H9 (cell line): ENCODE measurements at regions not wholly inside any gene's neighbourhood (a gene's known extent, or its start where the extent isn't known, plus 50 kb on each side); places are given as distances from the start of the nearest gene placed in this dataset.

ENCODE experiments used
- DNase-seq: peaks from one replicate; pipeline ENCODE4 v3.0.0-alpha.2; 2017
- H2AFZ ChIP-seq: one replicate; pipeline ENCODE4 v1.6.1; 2013; ENCODE audit warnings: mild to moderate bottlenecking, low read length, control low read depth, moderate library complexity
- H2AK5ac ChIP-seq: 2 replicates; pipeline ENCODE4 v1.6.1; 2013; ENCODE audit warnings: low read length, control low read depth, mixed read lengths; ENCODE audit not compliant: insufficient read length
- H2BK120ac ChIP-seq: one replicate; pipeline ENCODE4 v1.6.1; 2013; ENCODE audit warnings: low read depth, mild to moderate bottlenecking, low read length, control low read depth, inconsistent platforms; ENCODE audit not compliant: poor library complexity, severe bottlenecking
- H2BK12ac ChIP-seq: 2 replicates; pipeline ENCODE4 v1.6.1; 2013; ENCODE audit warnings: low read length, control low read depth, mixed read lengths, low read depth; ENCODE audit not compliant: insufficient read length
- H2BK15ac ChIP-seq: 2 replicates; pipeline ENCODE4 v1.6.1; 2013; ENCODE audit warnings: low read depth, low read length, control low read depth
- H2BK20ac ChIP-seq: one replicate; pipeline ENCODE4 v1.6.1; 2013; ENCODE audit warnings: low read depth, mild to moderate bottlenecking, low read length, control low read depth, inconsistent platforms; ENCODE audit not compliant: poor library complexity, severe bottlenecking
- H2BK5ac ChIP-seq: 2 replicates; pipeline ENCODE4 v1.6.1; 2013; ENCODE audit warnings: low read length, control low read depth, mixed read lengths; ENCODE audit not compliant: insufficient read length
- H3K14ac ChIP-seq: 2 replicates; pipeline ENCODE4 v1.6.1; 2013; ENCODE audit warnings: low read length, control low read depth; ENCODE audit not compliant: insufficient read depth
- H3K18ac ChIP-seq: 2 replicates; pipeline ENCODE4 v1.6.1; 2013; ENCODE audit warnings: low read depth, mild to moderate bottlenecking, mixed read lengths, low read length, control low read depth; ENCODE audit not compliant: insufficient read length
- H3K23ac ChIP-seq: 2 replicates; pipeline ENCODE4 v1.6.1; 2013; ENCODE audit warnings: low read length, control low read depth, mixed read lengths, low read depth; ENCODE audit not compliant: insufficient read length
- H3K23me2 ChIP-seq: 2 replicates; pipeline ENCODE4 v1.6.1; 2013; ENCODE audit warnings: low read depth, mild to moderate bottlenecking, mixed read lengths, low read length, control low read depth; ENCODE audit not compliant: insufficient read length, poor library complexity, severe bottlenecking
- H3K27ac ChIP-seq: 2 replicates; pipeline ENCODE4 v1.5.1; 2013; ENCODE audit warnings: low read length, control low read depth, mixed read lengths, low read depth; ENCODE audit not compliant: insufficient read length
- H3K27me3 ChIP-seq: 2 replicates; pipeline ENCODE4 v1.6.1; 2013; ENCODE audit warnings: low read length, control low read depth, inconsistent platforms; ENCODE audit not compliant: insufficient read depth
- H3K4ac ChIP-seq: 2 replicates; pipeline ENCODE4 v1.6.1; 2013; ENCODE audit warnings: low read depth, mild to moderate bottlenecking, control low read depth, inconsistent platforms, low read length, moderate library complexity
- H3K4me1 ChIP-seq: 2 replicates; pipeline ENCODE4 v1.6.1; 2013; ENCODE audit warnings: low read length, control low read depth, inconsistent platforms; ENCODE audit not compliant: insufficient read depth
- H3K4me2 ChIP-seq: 2 replicates; pipeline ENCODE4 v1.6.1; 2013; ENCODE audit warnings: low read length, control low read depth, mixed read lengths; ENCODE audit not compliant: insufficient read length, insufficient read depth
- H3K56ac ChIP-seq: 2 replicates; pipeline ENCODE4 v1.6.1; 2013; ENCODE audit warnings: low read depth, mild to moderate bottlenecking, mixed read lengths, low read length, control low read depth; ENCODE audit not compliant: insufficient read length
- H3K79me1 ChIP-seq: 2 replicates; pipeline ENCODE4 v1.6.1; 2013; ENCODE audit warnings: low read depth, mild to moderate bottlenecking, moderate library complexity, low read length, control low read depth, inconsistent platforms; ENCODE audit not compliant: insufficient read depth, poor library complexity, severe bottlenecking
- H3K79me2 ChIP-seq: 2 replicates; pipeline ENCODE4 v1.6.1; 2013; ENCODE audit warnings: low read length, control low read depth, inconsistent platforms; ENCODE audit not compliant: insufficient read depth
- H3K9ac ChIP-seq: 2 replicates; pipeline ENCODE4 v1.6.1; 2013; ENCODE audit warnings: low read length, control low read depth, mixed read lengths; ENCODE audit not compliant: insufficient read length; ENCODE audit errors: extremely low read depth
- H3K9me3 ChIP-seq: one replicate; pipeline ENCODE4 v1.6.1; 2013; ENCODE audit warnings: low read depth, low read length, inconsistent platforms; ENCODE audit not compliant: control insufficient read depth
- H3T11ph ChIP-seq: one replicate; pipeline ENCODE4 v1.6.1; 2013; ENCODE audit warnings: mild to moderate bottlenecking, low read length, control low read depth, inconsistent platforms
- H4K20me1 ChIP-seq: one replicate; pipeline ENCODE4 v1.6.1; 2013; ENCODE audit not compliant: control insufficient read depth, insufficient read length, insufficient read depth
- H4K5ac ChIP-seq: 2 replicates; pipeline ENCODE4 v1.6.1; 2013; ENCODE audit warnings: low read depth, mild to moderate bottlenecking, mixed read lengths, low read length, control low read depth; ENCODE audit not compliant: insufficient read length
- H4K8ac ChIP-seq: replicated peaks from 2 replicates; pipeline ENCODE4 v1.6.1; 2013; ENCODE audit warnings: low read length, control low read depth, mixed read lengths, low read depth; ENCODE audit not compliant: insufficient read length
- H4K91ac ChIP-seq: 2 replicates; pipeline ENCODE4 v1.6.1; 2013; ENCODE audit warnings: low read depth, mild to moderate bottlenecking, moderate library complexity, mixed read lengths, low read length, control low read depth; ENCODE audit not compliant: insufficient read length
- H3K27ac Mint-ChIP-seq, 3 experiments: 2 replicates in 2 of 3; 3 replicates in 1 of 3; pipeline ENCODE4 v1.8.0; 2020 to 2021; ENCODE audit warnings: mixed read lengths in 3 of 3, mild to moderate bottlenecking in 1 of 3, moderate library complexity in 1 of 3
- H3K27me3 Mint-ChIP-seq: 2 replicates; pipeline ENCODE4 v1.8.0; 2021; ENCODE audit warnings: low read depth, mild to moderate bottlenecking, moderate library complexity, mixed read lengths
- H3K36me3 Mint-ChIP-seq, 3 experiments: 2 replicates in 2 of 3; 3 replicates in 1 of 3; pipeline ENCODE4 v1.8.0; 2020 to 2021; ENCODE audit warnings: low read depth in 3 of 3, mixed read lengths in 3 of 3; ENCODE audit not compliant: insufficient read depth in 1 of 3
- H3K4me1 Mint-ChIP-seq, 2 experiments: 2 replicates each; pipeline ENCODE4 v1.8.0; 2020; ENCODE audit warnings: mixed read lengths in 2 of 2
- H3K4me3 Mint-ChIP-seq, 2 experiments: 2 replicates in 1 of 2; 3 replicates in 1 of 2; pipeline ENCODE4 v1.8.0; 2020 to 2021; ENCODE audit warnings: mild to moderate bottlenecking in 2 of 2, mixed read lengths in 2 of 2, moderate library complexity in 1 of 2
- H3K9me3 Mint-ChIP-seq, 2 experiments: 2 replicates in 1 of 2; 3 replicates in 1 of 2; pipeline ENCODE4 v1.8.0; 2020; ENCODE audit warnings: mild to moderate bottlenecking in 2 of 2, mixed read lengths in 2 of 2, moderate library complexity in 1 of 2
- CTCF ChIP-seq: fragments of 200-600 bp; sonication (generic); conservative IDR thresholded peaks from 3 replicates; pipeline ENCODE4 v1.8.0; 2021; ENCODE audit warnings: antibody characterized with exemption, mild to moderate bottlenecking
- WGBS: extraction: QIAGEN DNeasy Blood & Tissue Kit; methylation state at CpG from one replicate; pipeline ENCODE4 v1.1.7; 2013; ENCODE audit warnings: missing lambda C conversion rate, low lambda C conversion rate, mixed read lengths; ENCODE audit not compliant: insufficient read length; ENCODE audit errors: extremely low coverage; 5-methylcytosine and 5-hydroxymethylcytosine counted together

- no peak overlapping the region for H2BK120ac ChIP-seq
- Mint-ChIP-seq H3K27me3 (peaks cover 18% of the 10 kb centered on the region), H3K4me3 (no peak overlapping the region)
These were observed 84.3 kb upstream of the FOXQ1 start for GRCh38 chr6:1227600-1227934.

More at GRCh38 chr6:1227600-1227934, 84.3 kb upstream of the FOXQ1 start:
- Histone ChIP-seq H2BK5ac (no peak overlapping the region), H3K79me1 (no peaks in the 10 kb centered on the region), H3K23ac (no peak overlapping the region), H3K4me1 (no peaks in the 10 kb centered on the region), H4K5ac (no peak overlapping the region), H2AFZ (no peak overlapping the region), H3K14ac (no peak overlapping the region), H3K23me2 (no peaks in the 10 kb centered on the region), H4K20me1 (no peaks in the 10 kb centered on the region), H3K27ac (no peak overlapping the region), H3K18ac (no peak overlapping the region), H3K27me3 (no peaks in the 10 kb centered on the region), H3K9me3 (no peaks in the 10 kb centered on the region), H3K56ac (no peak overlapping the region), H4K91ac (no peak overlapping the region), H3K9ac (no peak overlapping the region), H3K4ac (no peak overlapping the region), H2AK5ac (no peak overlapping the region), H3T11ph (no peak overlapping the region), H2BK15ac (no peak overlapping the region), H4K8ac (no peak overlapping the region), H3K4me2 (no peak overlapping the region), H2BK12ac (no peak overlapping the region), H2BK20ac (no peak overlapping the region), H3K79me2 (no peaks in the 10 kb centered on the region)
- Mint-ChIP-seq H3K27ac (no peak overlapping the region), H3K36me3 (no peaks in the 10 kb centered on the region), H3K4me1 (peaks cover 0 to 9% of the 10 kb centered on the region in 2 experiments; a peak in 2 of 4 replicates), H3K9me3 (no peaks in the 10 kb centered on the region)
- no peak for DNase-seq
- no CpG with 5 or more reads among the region's 3 CpGs for WGBS
- TF ChIP-seq CTCF: no peak
